Neural cell (in vitro differentiated cells): ENCODE measurements at regions not wholly inside any gene's neighbourhood (a gene's known extent, or its start where the extent isn't known, plus 50 kb on each side); places are given as distances from the start of the nearest gene placed in this dataset.

Source experiments
- H2AFZ ChIP-seq: fragments of 200-600, 300-800 bp; sonication (generic), shearing (Covaris generic); 2 replicates; pipeline ENCODE4 v1.6.0; 2014; ENCODE audit warnings: low read depth, mild to moderate bottlenecking, antibody characterized with exemption, low read length, moderate library complexity
- H3F3A ChIP-seq: fragments of 200-600 bp; shearing (Covaris generic); 2 replicates; pipeline ENCODE4 v1.6.1; 2016; ENCODE audit warnings: mild to moderate bottlenecking, moderate library complexity, mixed read lengths, antibody characterized with exemption, low read length; ENCODE audit not compliant: insufficient read depth, poor library complexity, severe bottlenecking
- H3K27ac ChIP-seq: fragments of 200-600, 300-800 bp; sonication (generic), shearing (Covaris generic); 2 replicates; pipeline ENCODE4 v1.5.1; 2014; ENCODE audit warnings: mild to moderate bottlenecking, low read length, moderate library complexity
- H3K27me3 ChIP-seq: fragments of 300-800, 200-600 bp; sonication (generic), shearing (Covaris generic); 2 replicates; pipeline ENCODE4 v1.6.0; 2014; ENCODE audit warnings: mild to moderate bottlenecking, low read depth, low read length, moderate library complexity; ENCODE audit not compliant: insufficient read depth
- H3K36me3 ChIP-seq: fragments of 300-800, 200-600 bp; sonication (generic), shearing (Covaris generic); 2 replicates; pipeline ENCODE4 v1.5.1; 2014; ENCODE audit warnings: mild to moderate bottlenecking, antibody characterized with exemption, low read length, moderate library complexity; ENCODE audit not compliant: insufficient read depth
- H3K4me2 ChIP-seq: fragments of 300-800, 200-600 bp; sonication (generic), shearing (Covaris generic); 2 replicates; pipeline ENCODE4 v1.6.0; 2014; ENCODE audit warnings: mild to moderate bottlenecking, low read length
- H3K4me3 ChIP-seq: fragments of 300-800, 200-600 bp; sonication (generic), shearing (Covaris generic); 2 replicates; pipeline ENCODE4 v1.5.1; 2014; ENCODE audit warnings: mild to moderate bottlenecking, low read length, moderate library complexity
- H3K79me2 ChIP-seq: fragments of 200-600 bp; shearing (Covaris generic); replicated peaks from 2 replicates; pipeline ENCODE4 v1.6.0; 2014; ENCODE audit warnings: mild to moderate bottlenecking, low read length, moderate library complexity; ENCODE audit not compliant: insufficient read depth
- H3K9ac ChIP-seq: fragments of 300-800, 200-600 bp; sonication (generic), shearing (Covaris generic); 2 replicates; pipeline ENCODE4 v1.6.1; 2016; ENCODE audit warnings: mild to moderate bottlenecking, low read length, mixed read lengths
- H3K9me2 ChIP-seq: fragments of 200-600 bp; shearing (Covaris generic); 2 replicates; pipeline ENCODE4 v1.6.1; 2016; ENCODE audit warnings: mild to moderate bottlenecking, low read length, mixed read lengths; ENCODE audit not compliant: insufficient read depth
- H3K9me3 ChIP-seq: fragments of 200-600, 300-800 bp; sonication (generic), shearing (Covaris generic); 2 replicates; pipeline ENCODE4 v1.6.1; 2016; ENCODE audit warnings: mild to moderate bottlenecking, mixed run types, low read length, moderate library complexity, mixed read lengths
- H4K20me1 ChIP-seq: fragments of 200-600 bp; shearing (Covaris generic); 2 replicates; pipeline ENCODE4 v1.6.1; 2016; ENCODE audit warnings: mild to moderate bottlenecking, mixed run types; ENCODE audit not compliant: insufficient read depth
- CTCF ChIP-seq: fragments of 450-650 bp; IDR thresholded peaks from 2 replicates; pipeline ENCODE4 v1.5.1; 2014; ENCODE audit warnings: antibody characterized with exemption, mild to moderate bottlenecking, moderate library complexity; ENCODE audit not compliant: poor library complexity, severe bottlenecking
- EP300 ChIP-seq: fragments of 450-650 bp; conservative IDR thresholded peaks from 2 replicates; pipeline ENCODE4 v1.6.1; 2014; ENCODE audit warnings: antibody characterized with exemption, mild to moderate bottlenecking, moderate library complexity; ENCODE audit not compliant: poor library complexity, severe bottlenecking
- EZH2 ChIP-seq: fragments of 200-600, 300-800 bp; shearing (Covaris generic), sonication (generic); IDR thresholded peaks from 2 replicates; pipeline ENCODE4 v1.6.1; 2014; ENCODE audit warnings: antibody characterized with exemption, low read length, borderline replicate concordance, mild to moderate bottlenecking; ENCODE audit not compliant: insufficient read depth, poor library complexity, severe bottlenecking
- MXI1 ChIP-seq: fragments of 450-650 bp; conservative IDR thresholded peaks from 2 replicates; pipeline ENCODE4 v1.6.1; 2014; ENCODE audit warnings: antibody characterized with exemption, mild to moderate bottlenecking; ENCODE audit not compliant: poor library complexity, severe bottlenecking
- POLR2AphosphoS5 ChIP-seq: IDR thresholded peaks from 2 replicates; pipeline ENCODE4 v1.6.1; 2012
- RAD21 ChIP-seq: fragments of 450-650 bp; conservative IDR thresholded peaks from 2 replicates; pipeline ENCODE4 v1.6.1; 2014; ENCODE audit warnings: antibody characterized with exemption, mild to moderate bottlenecking, moderate library complexity
- REST ChIP-seq: IDR thresholded peaks from 2 replicates; pipeline ENCODE4 v1.6.1; 2012; ENCODE audit warnings: borderline replicate concordance
- SMC3 ChIP-seq: fragments of 450-650 bp; conservative IDR thresholded peaks from 2 replicates; pipeline ENCODE4 v1.6.1; 2014; ENCODE audit warnings: antibody characterized with exemption, mild to moderate bottlenecking, moderate library complexity; ENCODE audit not compliant: poor library complexity
- TAF1 ChIP-seq: IDR thresholded peaks from 2 replicates; pipeline ENCODE4 v1.6.1; 2012; ENCODE audit warnings: low read depth

GRCh38 chr18:39805218-39805617 lies 2149.8 kb upstream of the PIK3C3 start:
- no peaks in the 10 kb centered on the region for H3K27me3 ChIP-seq
- H3K4me3 ChIP-seq, result no peak overlapping the region
- H3K36me3 ChIP-seq, result no peaks in the 10 kb centered on the region
- no peaks in the 10 kb centered on the region for H3K9me3 ChIP-seq
- no peak overlapping the region for H3K27ac ChIP-seq
- TF ChIP-seq REST (no peak), TAF1 (no peak), RAD21 (no peak), MXI1 (no peak), POLR2AphosphoS5 (no peak)
- no peak overlapping the region for H2AFZ ChIP-seq
- H3K9ac ChIP-seq, result no peak overlapping the region
- no peaks in the 10 kb centered on the region for H3K79me2 ChIP-seq
- H4K20me1 ChIP-seq, result no peaks in the 10 kb centered on the region
- no peaks in the 10 kb centered on the region for H3K9me2 ChIP-seq
- H3K4me2 ChIP-seq, result no peak overlapping the region
- no peaks in the 10 kb centered on the region for H3F3A ChIP-seq

- H3K36me3 ChIP-seq, result no peaks in the 10 kb centered on the region
- H3K79me2 ChIP-seq, result no peaks in the 10 kb centered on the region
- H3K4me2 ChIP-seq, result no peak overlapping the region
- no peak for TF ChIP-seq EZH2
- TF ChIP-seq EP300, result peak; percentile 32
- H3F3A ChIP-seq, result no peaks in the 10 kb centered on the region
- H3K9ac ChIP-seq, result no peak overlapping the region
- H3K4me3 ChIP-seq, result no peak overlapping the region
- no peaks in the 10 kb centered on the region for H3K27me3 ChIP-seq
- H2AFZ ChIP-seq, result no peak overlapping the region
- H4K20me1 ChIP-seq, result no peaks in the 10 kb centered on the region
- H3K9me3 ChIP-seq, result no peaks in the 10 kb centered on the region
- H3K27ac ChIP-seq, result no peak overlapping the region
- H3K9me2 ChIP-seq, result no peaks in the 10 kb centered on the region
These were observed 2152.3 kb upstream of the PIK3C3 start for GRCh38 chr18:39802648-39803229.

GRCh38 chr18:39801848-39802247 lies 2153.2 kb upstream of the PIK3C3 start:
- no peak overlapping the region for H3K4me2 ChIP-seq
- no peaks in the 10 kb centered on the region for H3K79me2 ChIP-seq
- no peak overlapping the region for H3K4me3 ChIP-seq
- H3K9me2 ChIP-seq, result no peaks in the 10 kb centered on the region
- no peak overlapping the region for H2AFZ ChIP-seq
- H4K20me1 ChIP-seq, result no peaks in the 10 kb centered on the region
- no peaks in the 10 kb centered on the region for H3K36me3 ChIP-seq
- H3K27ac ChIP-seq, result no peak overlapping the region
- TF ChIP-seq EZH2 (no peak), MXI1 (no peak), SMC3 (no peak), TAF1 (no peak), REST (no peak), EP300 (no peak), CTCF (no peak), POLR2AphosphoS5 (no peak)
- H3K9ac ChIP-seq, result no peak overlapping the region
- H3F3A ChIP-seq, result no peaks in the 10 kb centered on the region
- H3K9me3 ChIP-seq, result no peaks in the 10 kb centered on the region
- no peaks in the 10 kb centered on the region for H3K27me3 ChIP-seq
